Neural cell (in vitro differentiated cells): ENCODE measurements at regions not wholly inside any gene's neighbourhood (a gene's known extent, or its start where the extent isn't known, plus 50 kb on each side); places are given as distances from the start of the nearest gene placed in this dataset.

ENCODE experiments used
- H2AFZ ChIP-seq: fragments of 200-600, 300-800 bp; sonication (generic), shearing (Covaris generic); 2 replicates; pipeline ENCODE4 v1.6.0; 2014; ENCODE audit warnings: low read depth, mild to moderate bottlenecking, antibody characterized with exemption, low read length, moderate library complexity
- H3F3A ChIP-seq: fragments of 200-600 bp; shearing (Covaris generic); 2 replicates; pipeline ENCODE4 v1.6.1; 2016; ENCODE audit warnings: mild to moderate bottlenecking, moderate library complexity, mixed read lengths, antibody characterized with exemption, low read length; ENCODE audit not compliant: insufficient read depth, poor library complexity, severe bottlenecking
- H3K27ac ChIP-seq: fragments of 200-600, 300-800 bp; sonication (generic), shearing (Covaris generic); 2 replicates; pipeline ENCODE4 v1.5.1; 2014; ENCODE audit warnings: mild to moderate bottlenecking, low read length, moderate library complexity
- H3K27me3 ChIP-seq: fragments of 300-800, 200-600 bp; sonication (generic), shearing (Covaris generic); 2 replicates; pipeline ENCODE4 v1.6.0; 2014; ENCODE audit warnings: mild to moderate bottlenecking, low read depth, low read length, moderate library complexity; ENCODE audit not compliant: insufficient read depth
- H3K36me3 ChIP-seq: fragments of 300-800, 200-600 bp; sonication (generic), shearing (Covaris generic); 2 replicates; pipeline ENCODE4 v1.5.1; 2014; ENCODE audit warnings: mild to moderate bottlenecking, antibody characterized with exemption, low read length, moderate library complexity; ENCODE audit not compliant: insufficient read depth
- H3K4me2 ChIP-seq: fragments of 300-800, 200-600 bp; sonication (generic), shearing (Covaris generic); 2 replicates; pipeline ENCODE4 v1.6.0; 2014; ENCODE audit warnings: mild to moderate bottlenecking, low read length
- H3K4me3 ChIP-seq: fragments of 300-800, 200-600 bp; sonication (generic), shearing (Covaris generic); 2 replicates; pipeline ENCODE4 v1.5.1; 2014; ENCODE audit warnings: mild to moderate bottlenecking, low read length, moderate library complexity
- H3K79me2 ChIP-seq: fragments of 200-600 bp; shearing (Covaris generic); replicated peaks from 2 replicates; pipeline ENCODE4 v1.6.0; 2014; ENCODE audit warnings: mild to moderate bottlenecking, low read length, moderate library complexity; ENCODE audit not compliant: insufficient read depth
- H3K9ac ChIP-seq: fragments of 300-800, 200-600 bp; sonication (generic), shearing (Covaris generic); 2 replicates; pipeline ENCODE4 v1.6.1; 2016; ENCODE audit warnings: mild to moderate bottlenecking, low read length, mixed read lengths
- H3K9me2 ChIP-seq: fragments of 200-600 bp; shearing (Covaris generic); 2 replicates; pipeline ENCODE4 v1.6.1; 2016; ENCODE audit warnings: mild to moderate bottlenecking, low read length, mixed read lengths; ENCODE audit not compliant: insufficient read depth
- H3K9me3 ChIP-seq: fragments of 200-600, 300-800 bp; sonication (generic), shearing (Covaris generic); 2 replicates; pipeline ENCODE4 v1.6.1; 2016; ENCODE audit warnings: mild to moderate bottlenecking, mixed run types, low read length, moderate library complexity, mixed read lengths
- H4K20me1 ChIP-seq: fragments of 200-600 bp; shearing (Covaris generic); 2 replicates; pipeline ENCODE4 v1.6.1; 2016; ENCODE audit warnings: mild to moderate bottlenecking, mixed run types; ENCODE audit not compliant: insufficient read depth
- EP300 ChIP-seq: fragments of 450-650 bp; conservative IDR thresholded peaks from 2 replicates; pipeline ENCODE4 v1.6.1; 2014; ENCODE audit warnings: antibody characterized with exemption, mild to moderate bottlenecking, moderate library complexity; ENCODE audit not compliant: poor library complexity, severe bottlenecking
- EZH2 ChIP-seq: fragments of 200-600, 300-800 bp; shearing (Covaris generic), sonication (generic); IDR thresholded peaks from 2 replicates; pipeline ENCODE4 v1.6.1; 2014; ENCODE audit warnings: antibody characterized with exemption, low read length, borderline replicate concordance, mild to moderate bottlenecking; ENCODE audit not compliant: insufficient read depth, poor library complexity, severe bottlenecking
- MXI1 ChIP-seq: fragments of 450-650 bp; conservative IDR thresholded peaks from 2 replicates; pipeline ENCODE4 v1.6.1; 2014; ENCODE audit warnings: antibody characterized with exemption, mild to moderate bottlenecking; ENCODE audit not compliant: poor library complexity, severe bottlenecking
- POLR2AphosphoS5 ChIP-seq: IDR thresholded peaks from 2 replicates; pipeline ENCODE4 v1.6.1; 2012
- RAD21 ChIP-seq: fragments of 450-650 bp; conservative IDR thresholded peaks from 2 replicates; pipeline ENCODE4 v1.6.1; 2014; ENCODE audit warnings: antibody characterized with exemption, mild to moderate bottlenecking, moderate library complexity
- SMC3 ChIP-seq: fragments of 450-650 bp; conservative IDR thresholded peaks from 2 replicates; pipeline ENCODE4 v1.6.1; 2014; ENCODE audit warnings: antibody characterized with exemption, mild to moderate bottlenecking, moderate library complexity; ENCODE audit not compliant: poor library complexity
- TAF1 ChIP-seq: IDR thresholded peaks from 2 replicates; pipeline ENCODE4 v1.6.1; 2012; ENCODE audit warnings: low read depth
- TF ChIP-seq, protein P1 (sequence below): IDR thresholded peaks from 2 replicates; pipeline ENCODE4 v1.6.1; 2012; ENCODE audit warnings: borderline replicate concordance

DNA sequence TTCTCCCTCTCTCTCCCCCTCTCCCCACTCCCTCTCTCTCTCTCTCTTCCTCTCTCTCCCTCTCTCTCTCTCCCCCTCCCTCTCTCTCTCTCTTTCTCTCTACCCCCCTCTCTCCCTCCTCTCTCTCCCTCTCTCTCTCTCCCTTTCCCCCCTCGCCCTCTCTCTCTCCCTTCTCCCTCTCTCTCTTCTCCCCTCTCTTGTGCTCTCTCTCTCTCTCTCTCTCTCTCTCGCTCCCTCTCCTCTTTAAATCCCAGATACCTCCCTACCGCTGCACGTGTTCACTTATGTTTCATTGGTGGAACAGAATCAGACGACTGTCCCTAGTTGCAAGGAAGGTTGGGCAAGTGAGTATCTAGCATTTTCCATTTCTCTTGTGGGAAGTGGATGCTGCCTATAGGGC, 166.5 kb downstream of the EBLN2 start:
- Histone ChIP-seq H3K9me2 (no peaks in the 10 kb centered on the region), H3K9ac (no peak overlapping the region), H3K36me3 (no peaks in the 10 kb centered on the region), H3K4me3 (no peak overlapping the region), H4K20me1 (no peaks in the 10 kb centered on the region), H3K4me2 (no peak overlapping the region), H3K79me2 (no peaks in the 10 kb centered on the region), H3F3A (no peaks in the 10 kb centered on the region), H3K9me3 (no peaks in the 10 kb centered on the region), H3K27me3 (no peaks in the 10 kb centered on the region), H2AFZ (no peak overlapping the region), H3K27ac (no peak overlapping the region)
- TF ChIP-seq MXI1 (no peak), EZH2 (no peak), SMC3 (no peak), POLR2AphosphoS5 (no peak), TAF1 (no peak)
- TF ChIP-seq, protein P1, sequence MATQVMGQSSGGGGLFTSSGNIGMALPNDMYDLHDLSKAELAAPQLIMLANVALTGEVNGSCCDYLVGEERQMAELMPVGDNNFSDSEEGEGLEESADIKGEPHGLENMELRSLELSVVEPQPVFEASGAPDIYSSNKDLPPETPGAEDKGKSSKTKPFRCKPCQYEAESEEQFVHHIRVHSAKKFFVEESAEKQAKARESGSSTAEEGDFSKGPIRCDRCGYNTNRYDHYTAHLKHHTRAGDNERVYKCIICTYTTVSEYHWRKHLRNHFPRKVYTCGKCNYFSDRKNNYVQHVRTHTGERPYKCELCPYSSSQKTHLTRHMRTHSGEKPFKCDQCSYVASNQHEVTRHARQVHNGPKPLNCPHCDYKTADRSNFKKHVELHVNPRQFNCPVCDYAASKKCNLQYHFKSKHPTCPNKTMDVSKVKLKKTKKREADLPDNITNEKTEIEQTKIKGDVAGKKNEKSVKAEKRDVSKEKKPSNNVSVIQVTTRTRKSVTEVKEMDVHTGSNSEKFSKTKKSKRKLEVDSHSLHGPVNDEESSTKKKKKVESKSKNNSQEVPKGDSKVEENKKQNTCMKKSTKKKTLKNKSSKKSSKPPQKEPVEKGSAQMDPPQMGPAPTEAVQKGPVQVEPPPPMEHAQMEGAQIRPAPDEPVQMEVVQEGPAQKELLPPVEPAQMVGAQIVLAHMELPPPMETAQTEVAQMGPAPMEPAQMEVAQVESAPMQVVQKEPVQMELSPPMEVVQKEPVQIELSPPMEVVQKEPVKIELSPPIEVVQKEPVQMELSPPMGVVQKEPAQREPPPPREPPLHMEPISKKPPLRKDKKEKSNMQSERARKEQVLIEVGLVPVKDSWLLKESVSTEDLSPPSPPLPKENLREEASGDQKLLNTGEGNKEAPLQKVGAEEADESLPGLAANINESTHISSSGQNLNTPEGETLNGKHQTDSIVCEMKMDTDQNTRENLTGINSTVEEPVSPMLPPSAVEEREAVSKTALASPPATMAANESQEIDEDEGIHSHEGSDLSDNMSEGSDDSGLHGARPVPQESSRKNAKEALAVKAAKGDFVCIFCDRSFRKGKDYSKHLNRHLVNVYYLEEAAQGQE = no peak

DNA sequence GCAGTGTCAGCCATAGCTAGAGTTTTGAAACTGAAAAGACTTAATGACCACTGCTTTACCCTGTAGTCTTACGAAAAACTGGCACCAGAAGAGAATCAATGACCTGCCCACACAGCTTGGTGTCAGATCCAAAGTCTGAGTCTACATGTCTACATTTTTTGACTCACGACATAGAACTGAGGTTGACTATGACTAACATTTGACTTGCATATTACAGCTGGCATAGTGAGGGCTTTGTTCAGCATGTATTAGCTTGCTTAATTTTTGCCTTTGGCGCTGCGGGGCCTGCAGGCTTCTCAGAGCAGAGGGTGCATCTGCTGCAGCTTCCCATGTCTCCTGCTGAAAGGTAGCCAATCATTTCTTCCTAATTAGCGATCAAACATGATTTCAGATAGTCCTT, 167.0 kb downstream of the EBLN2 start:
- Histone ChIP-seq H3K36me3 (no peaks in the 10 kb centered on the region), H3K9me2 (no peaks in the 10 kb centered on the region), H3K27me3 (no peaks in the 10 kb centered on the region), H3K4me3 (no peak overlapping the region), H3K79me2 (no peaks in the 10 kb centered on the region), H3K4me2 (no peak overlapping the region), H3K9ac (no peak overlapping the region), H4K20me1 (no peaks in the 10 kb centered on the region), H3F3A (no peaks in the 10 kb centered on the region), H2AFZ (no peak overlapping the region), H3K27ac (no peak overlapping the region), H3K9me3 (no peaks in the 10 kb centered on the region)
- TF ChIP-seq RAD21 = no peak
- TF ChIP-seq, protein P1 = no peak
- no peak for TF ChIP-seq MXI1
- TF ChIP-seq EZH2 = no peak
- TF ChIP-seq TAF1 = no peak
- TF ChIP-seq POLR2AphosphoS5 = no peak
- TF ChIP-seq EP300 = no peak
